ENCODE measurements at regions not wholly inside any gene's neighbourhood (a gene's known extent, or its start where the extent isn't known, plus 50 kb on each side); places are given as distances from the start of the nearest gene placed in this dataset.

DNA sequence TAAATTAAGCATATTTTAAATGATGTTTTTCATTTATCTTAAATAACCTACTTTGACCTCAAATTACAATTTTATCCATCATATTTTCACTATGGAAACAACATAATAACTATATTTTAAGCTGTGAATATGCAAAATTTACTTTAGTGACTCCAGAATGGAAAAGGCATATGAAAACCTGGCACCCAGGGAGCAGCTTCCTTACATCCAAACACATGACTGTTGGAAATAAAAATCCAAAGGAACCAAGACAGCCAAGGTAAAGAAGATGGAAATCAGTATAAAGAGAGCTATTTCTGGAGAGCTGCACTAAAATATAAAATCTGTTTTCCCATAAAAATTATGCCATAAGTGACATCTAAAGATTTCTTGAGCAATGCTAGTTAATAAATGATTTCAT, 140.3 kb upstream of the FTMT start:
- Mint-ChIP-seq H3K4me1 (no peaks in the 10 kb centered on the region), H3K27me3 (no peaks in the 10 kb centered on the region), H3K36me3 (no peaks in the 10 kb centered on the region), H3K4me3 (no peak overlapping the region), H3K27ac (no peak overlapping the region), H3K9me3 (peaks cover 0 to 18% (median 4%) of the 10 kb centered on the region in 11 donors)
- H3K27ac ChIP-seq (ENCODE audit: low read depth, low read length), result no peak overlapping the region
- H3K36me3 ChIP-seq (ENCODE audit: control insufficient read depth in 2 of 3, insufficient read depth in 3 of 3, low read length in 3 of 3), result no peaks in the 10 kb centered on the region
- intact Hi-C loops (cut with micrococcal nuclease), result no loop called here
- H3K9me3 ChIP-seq (ENCODE audit: control insufficient read depth in 2 of 3, low read length in 3 of 3), result no peaks in the 10 kb centered on the region
- DNase-seq (no peak), ATAC-seq (no peak)
- H3K4me3 ChIP-seq (ENCODE audit: low read length), result no peak overlapping the region
- POLR2A ChIA-PET, result no interaction called here
- no peaks in the 10 kb centered on the region for H3K27me3 ChIP-seq (ENCODE audit: control insufficient read depth in 2 of 2, insufficient read depth in 2 of 2, low read length in 2 of 2)
- CTCF ChIA-PET, result no interaction called here
- H3K4me1 ChIP-seq (ENCODE audit: control insufficient read depth in 2 of 2, insufficient read depth in 2 of 2, low read length in 2 of 2), result no peaks in the 10 kb centered on the region

DNA sequence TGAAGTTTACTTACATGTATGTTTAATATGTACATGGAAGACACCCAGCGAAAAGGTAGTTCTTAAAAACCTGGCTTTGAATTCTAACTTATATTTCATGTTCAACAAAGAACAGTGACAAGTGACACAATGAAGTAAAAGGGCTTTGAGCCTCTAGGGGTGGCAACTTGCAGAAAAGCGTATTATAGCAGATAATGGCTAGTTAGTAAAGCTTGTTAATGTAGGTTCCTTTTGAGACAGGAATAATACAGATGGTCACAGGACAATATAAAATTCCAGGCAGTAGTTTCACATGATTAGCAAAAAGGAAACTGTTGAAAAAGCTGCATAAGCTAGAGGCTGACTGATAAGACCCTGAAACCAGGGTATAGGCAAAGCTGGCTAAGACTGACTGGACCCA, 132.4 kb upstream of the FTMT start:
- Histone ChIP-seq H3K9me3 (ENCODE audit: control insufficient read depth in 2 of 3, low read length in 3 of 3) (no peaks in the 10 kb centered on the region), H3K27ac (ENCODE audit: low read depth, low read length) (no peak overlapping the region), H3K4me1 (ENCODE audit: control insufficient read depth in 2 of 2, insufficient read depth in 2 of 2, low read length in 2 of 2) (no peaks in the 10 kb centered on the region), H3K4me3 (ENCODE audit: low read length) (no peak overlapping the region), H3K36me3 (ENCODE audit: control insufficient read depth in 2 of 3, insufficient read depth in 3 of 3, low read length in 3 of 3) (no peaks in the 10 kb centered on the region), H3K27me3 (ENCODE audit: control insufficient read depth in 2 of 2, insufficient read depth in 2 of 2, low read length in 2 of 2) (no peaks in the 10 kb centered on the region)
- ChIA-PET POLR2A (interaction anchor here (0.7 kb wide), 1 partner anchor 1160 kb away, joined by 3 read pairs; no protein-coding TSS in a partner anchor), CTCF (no interaction called here)
- Mint-ChIP-seq H3K4me3 (no peak overlapping the region), H3K27me3 (no peaks in the 10 kb centered on the region), H3K4me1 (no peaks in the 10 kb centered on the region), H3K9me3 (peaks cover 0 to 17% (median 4%) of the 10 kb centered on the region in 11 donors), H3K36me3 (no peaks in the 10 kb centered on the region), H3K27ac (no peak overlapping the region)
- intact Hi-C loops (cut with micrococcal nuclease), result no loop called here
- no peak for DNase-seq
- no peak for ATAC-seq

DNA sequence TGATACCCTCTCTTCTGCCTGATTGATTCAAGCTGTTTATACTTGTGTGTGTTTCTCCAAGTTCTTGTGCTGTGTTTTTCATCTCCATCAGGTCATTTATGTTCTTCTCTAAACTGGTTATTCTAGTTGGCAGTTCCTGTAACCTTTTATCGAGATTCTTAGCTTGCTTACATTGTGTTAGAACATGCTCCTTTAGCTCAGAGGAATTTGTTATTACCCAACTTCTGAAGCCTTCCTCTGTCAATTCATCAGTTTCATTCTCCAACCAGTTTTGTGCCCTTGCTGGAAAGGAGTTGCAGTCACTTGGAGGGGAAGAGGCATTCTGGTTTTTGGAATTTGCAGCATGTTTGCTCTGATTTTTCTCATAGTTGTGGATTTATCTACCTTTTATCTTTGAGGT, 126.2 kb upstream of the FTMT start:
- no peaks in the 10 kb centered on the region for H3K36me3 ChIP-seq (ENCODE audit: control insufficient read depth in 2 of 3, insufficient read depth in 3 of 3, low read length in 3 of 3)
- Mint-ChIP-seq H3K27me3 (no peaks in the 10 kb centered on the region), H3K4me3 (no peak overlapping the region), H3K27ac (no peak overlapping the region), H3K9me3 (peaks cover 1 to 17% (median 4%) of the 10 kb centered on the region in 11 donors), H3K4me1 (no peaks in the 10 kb centered on the region), H3K36me3 (no peaks in the 10 kb centered on the region)
- H3K4me1 ChIP-seq (ENCODE audit: control insufficient read depth in 2 of 2, insufficient read depth in 2 of 2, low read length in 2 of 2), result no peaks in the 10 kb centered on the region
- no peak overlapping the region for H3K4me3 ChIP-seq (ENCODE audit: low read length)
- intact Hi-C loops (cut with micrococcal nuclease), result no loop called here
- H3K9me3 ChIP-seq (ENCODE audit: control insufficient read depth in 2 of 3, low read length in 3 of 3), result no peaks in the 10 kb centered on the region
- no peaks in the 10 kb centered on the region for H3K27me3 ChIP-seq (ENCODE audit: control insufficient read depth in 2 of 2, insufficient read depth in 2 of 2, low read length in 2 of 2)
- no peak overlapping the region for H3K27ac ChIP-seq (ENCODE audit: low read depth, low read length)
- no peak for DNase-seq
- CTCF ChIA-PET, result no interaction called here
- POLR2A ChIA-PET, result no interaction called here
- ATAC-seq, result no peak

DNA sequence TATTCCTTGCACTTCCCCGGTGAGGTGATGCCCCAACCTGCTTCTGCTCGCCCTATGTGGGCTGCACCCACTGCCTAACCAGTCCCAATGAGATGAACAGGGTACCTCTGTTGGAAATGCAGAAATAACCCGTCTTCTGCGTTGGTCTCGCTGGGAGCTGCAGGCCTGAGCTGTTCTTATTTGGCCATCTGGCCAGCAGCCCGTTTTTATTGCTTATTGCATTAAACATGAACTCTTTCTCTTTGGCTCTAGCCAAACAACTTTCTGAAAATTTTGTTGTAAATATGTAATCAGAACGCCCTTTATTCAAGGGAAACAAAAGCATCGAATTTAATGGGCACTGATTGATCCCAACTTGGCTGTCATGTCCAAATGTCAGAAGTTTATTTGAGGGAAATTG, 124.7 kb upstream of the FTMT start:
- ATAC-seq, result no peak
- Mint-ChIP-seq H3K4me3 (no peak overlapping the region), H3K36me3 (no peaks in the 10 kb centered on the region), H3K27me3 (no peaks in the 10 kb centered on the region), H3K27ac (no peak overlapping the region), H3K4me1 (no peaks in the 10 kb centered on the region), H3K9me3 (peaks cover 1 to 11% (median 4%) of the 10 kb centered on the region in 11 donors)
- H3K9me3 ChIP-seq (ENCODE audit: control insufficient read depth in 2 of 3, low read length in 3 of 3), result no peaks in the 10 kb centered on the region
- H3K27me3 ChIP-seq (ENCODE audit: control insufficient read depth in 2 of 2, insufficient read depth in 2 of 2, low read length in 2 of 2), result no peaks in the 10 kb centered on the region
- H3K4me1 ChIP-seq (ENCODE audit: control insufficient read depth in 2 of 2, insufficient read depth in 2 of 2, low read length in 2 of 2), result no peaks in the 10 kb centered on the region
- DNase-seq, result no peak
- H3K36me3 ChIP-seq (ENCODE audit: control insufficient read depth in 2 of 3, insufficient read depth in 3 of 3, low read length in 3 of 3), result no peaks in the 10 kb centered on the region
- no peak overlapping the region for H3K4me3 ChIP-seq (ENCODE audit: low read length)
- intact Hi-C loops (cut with micrococcal nuclease), result no loop called here
- POLR2A ChIA-PET, result no interaction called here
- CTCF ChIA-PET, result no interaction called here
- H3K27ac ChIP-seq (ENCODE audit: low read depth, low read length), result no peak overlapping the region

DNA sequence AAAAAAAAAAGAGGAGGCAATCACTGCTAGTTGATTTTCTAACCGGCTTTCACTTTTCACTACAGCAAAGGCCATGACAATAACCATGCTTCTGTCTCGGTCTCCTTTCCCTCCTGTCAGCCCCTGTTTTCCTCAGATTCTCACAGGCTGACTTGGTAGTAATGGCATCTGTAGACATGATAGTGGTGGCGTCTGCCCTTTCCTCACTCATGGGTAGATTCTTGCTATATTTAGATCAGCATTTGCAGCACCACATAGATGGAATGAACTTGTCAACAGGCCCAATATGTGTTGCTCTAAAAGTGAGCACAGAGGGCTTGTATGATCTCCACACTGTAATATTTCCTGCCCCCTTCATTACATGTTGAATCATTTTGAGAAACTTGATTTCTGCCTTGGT, 120.3 kb upstream of the FTMT start:
- no peak overlapping the region for H3K4me3 ChIP-seq (ENCODE audit: low read length)
- no peak overlapping the region for H3K27ac ChIP-seq (ENCODE audit: low read depth, low read length)
- POLR2A ChIA-PET, result no interaction called here
- Mint-ChIP-seq H3K36me3 (no peaks in the 10 kb centered on the region), H3K27ac (no peak overlapping the region), H3K4me3 (no peak overlapping the region), H3K9me3 (peaks cover 0 to 7% (median 0%) of the 10 kb centered on the region in 11 donors), H3K27me3 (no peaks in the 10 kb centered on the region), H3K4me1 (no peaks in the 10 kb centered on the region)
- no peak for ATAC-seq
- CTCF ChIA-PET, result no interaction called here
- DNase-seq, result no peak
- intact Hi-C loops (cut with micrococcal nuclease), result no loop called here
- H3K4me1 ChIP-seq (ENCODE audit: control insufficient read depth in 2 of 2, insufficient read depth in 2 of 2, low read length in 2 of 2), result no peaks in the 10 kb centered on the region
- no peaks in the 10 kb centered on the region for H3K27me3 ChIP-seq (ENCODE audit: control insufficient read depth in 2 of 2, insufficient read depth in 2 of 2, low read length in 2 of 2)
- no peaks in the 10 kb centered on the region for H3K9me3 ChIP-seq (ENCODE audit: control insufficient read depth in 2 of 3, low read length in 3 of 3)
- no peaks in the 10 kb centered on the region for H3K36me3 ChIP-seq (ENCODE audit: control insufficient read depth in 2 of 3, insufficient read depth in 3 of 3, low read length in 3 of 3)

DNA sequence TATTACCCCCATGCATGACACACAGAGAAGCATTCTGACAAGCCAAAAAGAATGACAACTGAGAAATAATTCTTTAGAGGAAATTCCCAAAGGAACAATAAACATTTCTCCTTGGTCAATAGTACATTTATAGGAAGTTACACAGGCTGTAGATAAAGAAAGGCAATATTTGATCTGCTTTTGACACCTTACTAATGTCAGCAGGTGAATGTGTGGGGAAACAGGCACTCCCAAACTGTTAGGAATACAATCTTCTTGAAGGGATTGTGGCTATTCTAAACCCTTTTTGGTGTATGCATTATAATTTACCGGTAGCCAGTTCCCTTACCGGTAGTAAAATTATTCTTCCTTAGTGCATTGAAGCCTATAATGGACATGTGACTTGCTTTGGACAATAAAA, 116.1 kb upstream of the FTMT start:
- Mint-ChIP-seq H3K4me3 (no peak overlapping the region), H3K9me3 (peaks cover 0 to 8% (median 0%) of the 10 kb centered on the region in 11 donors), H3K4me1 (no peaks in the 10 kb centered on the region), H3K36me3 (no peaks in the 10 kb centered on the region), H3K27ac (no peak overlapping the region), H3K27me3 (no peaks in the 10 kb centered on the region)
- Histone ChIP-seq H3K36me3 (ENCODE audit: control insufficient read depth in 2 of 3, insufficient read depth in 3 of 3, low read length in 3 of 3) (no peaks in the 10 kb centered on the region), H3K9me3 (ENCODE audit: control insufficient read depth in 2 of 3, low read length in 3 of 3) (no peaks in the 10 kb centered on the region), H3K4me1 (ENCODE audit: control insufficient read depth in 2 of 2, insufficient read depth in 2 of 2, low read length in 2 of 2) (no peaks in the 10 kb centered on the region), H3K4me3 (ENCODE audit: low read length) (no peak overlapping the region), H3K27ac (ENCODE audit: low read depth, low read length) (no peak overlapping the region), H3K27me3 (ENCODE audit: control insufficient read depth in 2 of 2, insufficient read depth in 2 of 2, low read length in 2 of 2) (no peaks in the 10 kb centered on the region)
- intact Hi-C loops (cut with micrococcal nuclease), result no loop called here
- ATAC-seq (no peak), DNase-seq (no peak)
- POLR2A ChIA-PET, result no interaction called here
- CTCF ChIA-PET, result no interaction called here

DNA sequence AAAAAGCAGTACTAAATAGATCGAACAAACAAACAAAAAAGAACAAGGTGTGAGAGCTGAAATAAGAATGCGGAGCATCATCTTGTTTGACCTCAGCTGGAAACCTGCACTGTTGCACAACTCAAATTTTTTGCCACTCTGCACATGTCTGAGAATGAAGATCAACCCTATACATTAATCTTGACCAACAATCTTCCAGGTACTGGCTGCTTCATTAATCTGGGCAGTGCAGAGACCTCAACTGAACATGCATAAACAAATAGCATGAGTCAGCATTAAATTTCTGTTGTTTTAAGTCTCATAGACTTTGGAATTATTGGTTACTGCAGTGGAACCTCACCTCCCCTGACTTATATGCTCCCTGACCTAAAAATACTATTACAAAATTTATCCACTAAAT, 114.6 kb upstream of the FTMT start:
- H3K9me3 Mint-ChIP-seq, result peaks cover 0 to 13% (median 2%) of the 10 kb centered on the region in 11 donors
- H3K36me3 Mint-ChIP-seq, result no peaks in the 10 kb centered on the region
- H3K9me3 ChIP-seq (ENCODE audit: control insufficient read depth in 2 of 3, low read length in 3 of 3), result no peaks in the 10 kb centered on the region
- no peak for ATAC-seq
- no peaks in the 10 kb centered on the region for H3K4me1 Mint-ChIP-seq
- no peak overlapping the region for H3K4me3 Mint-ChIP-seq
- no peaks in the 10 kb centered on the region for H3K27me3 ChIP-seq (ENCODE audit: control insufficient read depth in 2 of 2, insufficient read depth in 2 of 2, low read length in 2 of 2)
- no peaks in the 10 kb centered on the region for H3K36me3 ChIP-seq (ENCODE audit: control insufficient read depth in 2 of 3, insufficient read depth in 3 of 3, low read length in 3 of 3)
- ChIA-PET CTCF (no interaction called here), POLR2A (no interaction called here)
- intact Hi-C loops (cut with micrococcal nuclease), result no loop called here
- H3K27ac ChIP-seq (ENCODE audit: low read depth, low read length), result no peak overlapping the region
- H3K4me1 ChIP-seq (ENCODE audit: control insufficient read depth in 2 of 2, insufficient read depth in 2 of 2, low read length in 2 of 2), result no peaks in the 10 kb centered on the region
- DNase-seq, result no peak
- no peak overlapping the region for H3K27ac Mint-ChIP-seq
- H3K27me3 Mint-ChIP-seq, result no peaks in the 10 kb centered on the region
- no peak overlapping the region for H3K4me3 ChIP-seq (ENCODE audit: low read length)

Data from naive thymus-derived CD4-positive, alpha-beta T cell (primary cell).